Activated CD4-positive, alpha-beta T cell treated with anti-CD3 and anti-CD28 coated beads, Interleukin-2, amount 10 ng/mL, durations not matched to agents 7 days and 5 days (primary cell): ENCODE measurements at regions not wholly inside any gene's neighbourhood (a gene's known extent, or its start where the extent isn't known, plus 50 kb on each side); places are given as distances from the start of the nearest gene placed in this dataset.

Experiments used
- CTCF ChIA-PET: fragments of 350-600 bp; sonication (Branson Sonifier 250); formaldehyde crosslinking; loops from one replicate; lab custom pipeline; 2021; ENCODE audit warnings: antibody characterized with exemption; lab: Charles Lee
- POLR2A ChIA-PET: fragments of 350-600 bp; sonication (Branson Sonifier 250); formaldehyde crosslinking; loops from one replicate; lab custom pipeline; 2021; ENCODE audit warnings: antibody characterized with exemption; lab: Charles Lee
- DNase-seq: peaks from one replicate; pipeline ENCODE4 v3.0.0-alpha.2; 2020
- H3K27ac Mint-ChIP-seq: one replicate; pipeline ENCODE4 v1.8.0; 2021; ENCODE audit warnings: mild to moderate bottlenecking, moderate library complexity, mixed read lengths
- H3K27me3 Mint-ChIP-seq: one replicate; pipeline ENCODE4 v1.8.0; 2021; ENCODE audit warnings: mixed read lengths
- H3K36me3 Mint-ChIP-seq: one replicate; pipeline ENCODE4 v1.8.0; 2021; ENCODE audit warnings: low read depth, mixed read lengths
- H3K4me1 Mint-ChIP-seq: one replicate; pipeline ENCODE4 v1.8.0; 2021; ENCODE audit warnings: mixed read lengths
- H3K4me3 Mint-ChIP-seq: one replicate; pipeline ENCODE4 v1.8.0; 2021; ENCODE audit warnings: mild to moderate bottlenecking, moderate library complexity, mixed read lengths
- H3K9me3 Mint-ChIP-seq: one replicate; pipeline ENCODE4 v1.8.0; 2021; ENCODE audit warnings: mixed read lengths

DNA sequence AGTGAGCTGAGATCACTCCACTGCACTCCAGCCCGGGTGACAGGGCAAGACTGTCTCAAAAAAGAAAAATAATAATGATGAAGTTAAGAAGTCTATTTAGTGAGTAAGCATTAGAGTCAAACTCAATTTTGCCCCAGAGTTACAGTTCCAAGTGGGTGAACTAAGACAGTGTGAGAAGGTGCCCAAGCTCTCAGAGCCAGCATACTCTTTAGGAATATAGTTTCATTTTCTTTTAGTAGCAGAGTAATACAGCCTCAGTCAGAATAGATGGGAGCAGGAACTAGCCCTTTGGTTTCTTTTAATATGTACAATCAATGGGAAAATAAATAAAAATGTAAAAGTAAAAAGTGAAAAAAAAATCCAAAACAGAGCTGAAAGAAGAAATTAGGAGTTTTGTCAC, 87.0 kb upstream of the ADGRF1 start:
- no peak for DNase-seq
- no peak overlapping the region for H3K27ac Mint-ChIP-seq
- H3K4me1 Mint-ChIP-seq = no peaks in the 10 kb centered on the region
- POLR2A ChIA-PET = no interaction called here
- no peak overlapping the region for H3K4me3 Mint-ChIP-seq
- no peaks in the 10 kb centered on the region for H3K27me3 Mint-ChIP-seq
- H3K36me3 Mint-ChIP-seq = no peaks in the 10 kb centered on the region
- no peaks in the 10 kb centered on the region for H3K9me3 Mint-ChIP-seq
- CTCF ChIA-PET = interaction anchor here (0.6 kb wide), 2 partner anchors 157 to 193 kb away, joined by 3 read pairs; no protein-coding TSS in a partner anchor

DNA sequence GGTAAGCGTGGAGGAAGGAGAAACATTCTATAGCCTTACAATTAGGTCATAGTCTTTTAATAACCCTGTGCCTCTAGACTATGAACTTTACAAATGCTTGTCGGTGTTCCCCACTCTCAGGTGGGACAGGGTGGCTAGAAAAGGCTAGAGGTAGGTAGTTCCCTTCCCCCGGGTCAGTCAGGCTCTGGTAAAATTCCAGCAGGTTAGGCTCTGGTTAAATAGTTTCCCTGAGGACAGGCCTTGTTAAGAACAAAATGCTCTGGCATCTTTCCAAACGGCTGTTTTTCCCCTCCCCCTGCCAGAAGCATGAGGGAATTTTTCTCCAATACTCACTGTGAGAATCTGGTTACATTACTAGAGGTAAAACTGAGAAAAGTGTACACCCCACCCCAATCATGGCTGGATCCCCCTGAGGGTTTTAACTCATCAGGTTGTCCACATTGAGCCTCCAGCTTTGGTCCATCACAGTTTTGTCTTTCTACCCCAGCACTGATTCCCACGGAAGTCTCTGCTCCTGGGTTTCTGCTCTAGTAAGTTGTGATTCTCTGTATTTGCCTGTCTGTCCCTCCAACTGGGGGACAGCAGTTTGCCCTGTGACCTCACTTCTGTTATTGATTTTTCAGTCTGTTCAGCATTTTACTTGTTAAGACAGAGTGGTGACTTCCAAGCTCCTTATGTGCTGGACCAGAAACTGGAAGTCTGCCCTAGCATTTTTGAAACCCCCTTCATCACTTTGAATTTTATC, 84.7 kb upstream of the ADGRF1 start:
- POLR2A ChIA-PET = no interaction called here
- Mint-ChIP-seq H3K4me3 (no peak overlapping the region), H3K4me1 (no peaks in the 10 kb centered on the region), H3K27ac (no peak overlapping the region), H3K36me3 (no peaks in the 10 kb centered on the region), H3K9me3 (no peaks in the 10 kb centered on the region), H3K27me3 (no peaks in the 10 kb centered on the region)
- DNase-seq = no peak
- CTCF ChIA-PET = no interaction called here

DNA sequence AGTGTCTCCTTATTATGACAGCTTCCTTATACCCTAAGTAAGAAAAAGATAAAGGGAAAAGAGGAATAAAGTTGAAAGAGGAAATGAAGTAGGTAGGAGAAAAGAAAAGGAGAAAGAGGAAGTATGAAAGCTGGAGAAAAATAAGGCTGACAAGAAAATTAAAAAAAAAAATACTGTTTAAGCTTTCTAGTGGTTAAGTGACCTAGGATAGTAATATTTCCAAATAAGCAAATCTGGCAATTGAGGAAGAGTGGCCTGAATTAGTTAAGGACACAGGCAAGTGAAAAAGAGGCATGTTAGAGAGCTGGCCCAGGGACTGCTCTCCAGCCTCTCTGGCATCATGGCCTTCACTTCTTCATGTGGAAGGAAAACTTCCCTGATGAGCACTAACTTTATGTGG, 76.5 kb upstream of the ADGRF1 start:
- Mint-ChIP-seq H3K27ac (no peak overlapping the region), H3K36me3 (no peaks in the 10 kb centered on the region), H3K9me3 (no peaks in the 10 kb centered on the region), H3K4me3 (no peak overlapping the region), H3K4me1 (no peaks in the 10 kb centered on the region), H3K27me3 (no peaks in the 10 kb centered on the region)
- CTCF ChIA-PET = no interaction called here
- DNase-seq = no peak
- POLR2A ChIA-PET = no interaction called here

DNA sequence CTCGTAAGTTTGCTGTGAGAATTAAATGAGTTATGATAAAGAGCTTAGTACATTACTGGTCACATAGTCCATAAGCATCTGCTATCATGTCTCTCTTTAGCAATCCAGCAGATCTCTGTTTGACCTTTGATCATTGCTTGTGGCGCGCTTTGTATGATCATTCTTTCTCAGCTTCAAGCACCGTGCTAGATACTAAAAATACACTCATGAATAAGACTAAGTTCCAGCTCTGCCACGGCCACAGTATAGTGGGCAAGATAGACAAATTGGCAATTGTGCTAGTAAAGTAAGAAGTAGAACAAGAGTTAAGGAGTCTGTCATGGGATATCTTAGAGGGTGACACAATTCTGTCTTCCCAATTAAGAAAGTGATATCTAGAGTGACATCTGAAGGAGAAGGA, 75.2 kb upstream of the ADGRF1 start:
- Mint-ChIP-seq H3K4me1 (no peaks in the 10 kb centered on the region), H3K27ac (no peak overlapping the region), H3K9me3 (no peaks in the 10 kb centered on the region), H3K4me3 (no peak overlapping the region), H3K36me3 (no peaks in the 10 kb centered on the region), H3K27me3 (no peaks in the 10 kb centered on the region)
- POLR2A ChIA-PET = no interaction called here
- CTCF ChIA-PET = no interaction called here
- no peak for DNase-seq

DNA sequence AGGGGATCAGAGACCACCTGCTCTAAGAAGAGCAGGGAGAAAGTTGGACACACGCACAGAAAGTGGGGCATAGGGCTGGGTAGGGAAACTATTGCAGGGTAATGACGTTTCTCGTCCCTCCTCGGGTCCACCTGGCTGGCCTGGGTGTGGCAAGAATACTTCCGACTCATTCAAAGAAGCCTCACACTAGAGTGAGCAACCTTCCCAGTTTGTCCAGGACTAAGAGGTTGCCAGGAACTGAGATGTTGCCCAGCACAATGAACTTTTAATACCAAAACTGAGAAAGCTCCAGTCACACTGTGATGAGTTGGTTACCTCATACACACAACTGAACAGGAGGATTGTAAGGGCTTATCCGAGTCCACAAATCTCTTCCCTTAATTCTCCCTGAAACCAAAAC, 74.5 kb upstream of the ADGRF1 start:
- no peak overlapping the region for H3K27ac Mint-ChIP-seq
- H3K9me3 Mint-ChIP-seq = no peaks in the 10 kb centered on the region
- H3K4me1 Mint-ChIP-seq = no peaks in the 10 kb centered on the region
- H3K4me3 Mint-ChIP-seq = no peak overlapping the region
- CTCF ChIA-PET = no interaction called here
- POLR2A ChIA-PET = no interaction called here
- no peak for DNase-seq
- no peaks in the 10 kb centered on the region for H3K36me3 Mint-ChIP-seq
- H3K27me3 Mint-ChIP-seq = peaks cover 1% of the 10 kb centered on the region

DNA sequence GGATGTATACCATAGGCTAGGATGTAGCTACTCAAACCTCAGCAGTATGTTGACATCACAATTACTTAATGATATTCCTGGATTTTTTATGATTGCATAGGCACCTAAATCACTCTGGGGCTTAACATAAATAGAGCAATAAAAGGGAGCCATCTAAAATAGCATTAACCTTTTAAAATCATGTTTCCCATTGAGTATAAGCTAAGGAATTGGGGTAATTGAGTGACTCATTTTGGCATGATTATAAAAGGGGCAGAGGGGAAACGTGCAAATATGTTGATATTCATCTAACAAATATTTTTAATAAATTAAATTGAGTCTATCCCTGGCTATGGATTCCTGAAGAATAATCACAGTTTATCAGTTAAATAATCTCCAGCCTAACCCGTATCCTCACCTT, 74.0 kb upstream of the ADGRF1 start:
- H3K36me3 Mint-ChIP-seq = no peaks in the 10 kb centered on the region
- H3K4me3 Mint-ChIP-seq = no peak overlapping the region
- no peak for DNase-seq
- H3K4me1 Mint-ChIP-seq = no peaks in the 10 kb centered on the region
- H3K27me3 Mint-ChIP-seq = peaks cover 2% of the 10 kb centered on the region
- ChIA-PET POLR2A (no interaction called here), CTCF (no interaction called here)
- H3K9me3 Mint-ChIP-seq = no peaks in the 10 kb centered on the region
- no peak overlapping the region for H3K27ac Mint-ChIP-seq

DNA sequence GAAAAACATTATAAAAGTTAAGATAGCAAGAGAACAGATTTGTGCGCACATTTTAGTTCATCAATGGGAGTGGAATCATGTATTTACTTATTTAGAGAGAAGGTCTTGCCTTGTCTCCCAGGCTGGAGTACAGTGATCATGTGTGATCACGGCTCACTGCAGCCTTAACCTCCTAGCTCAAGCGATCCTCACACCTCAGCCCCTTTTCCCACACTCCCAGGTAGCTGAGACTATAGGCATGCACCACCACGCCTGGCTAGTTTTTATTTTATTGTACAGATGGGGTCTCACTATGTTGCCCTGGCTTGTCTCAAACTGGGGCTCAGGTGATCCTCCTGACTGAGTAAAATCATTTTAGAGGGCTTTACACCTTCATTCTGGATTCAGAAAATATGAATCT, 72.3 kb upstream of the ADGRF1 start:
- H3K27ac Mint-ChIP-seq = no peak overlapping the region

DNA sequence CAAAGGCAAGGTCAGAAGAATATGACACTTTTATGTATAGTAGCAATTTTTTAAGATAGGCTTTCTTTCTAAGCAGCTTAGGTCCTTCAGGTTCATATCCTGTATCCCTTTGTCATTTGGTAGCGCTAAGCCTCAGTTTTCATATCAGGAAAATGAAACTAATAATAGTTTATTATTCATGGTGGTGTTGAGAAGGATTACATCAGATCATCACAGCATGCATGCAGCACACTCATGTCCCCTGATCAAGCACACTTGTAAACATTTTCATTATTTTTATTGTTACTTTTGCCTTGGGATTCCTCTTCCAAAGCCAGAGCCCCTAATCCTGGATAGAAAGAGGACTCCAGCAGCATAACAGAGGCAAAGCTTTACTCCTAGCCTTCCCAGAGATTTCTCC, 70.2 kb upstream of the ADGRF1 start:
- H3K27me3 Mint-ChIP-seq = peaks cover 2% of the 10 kb centered on the region
- H3K27ac Mint-ChIP-seq = no peak overlapping the region
- DNase-seq = no peak
- no peak overlapping the region for H3K4me3 Mint-ChIP-seq
- ChIA-PET POLR2A (no interaction called here), CTCF (no interaction called here)
- H3K9me3 Mint-ChIP-seq = no peaks in the 10 kb centered on the region
- H3K4me1 Mint-ChIP-seq = no peaks in the 10 kb centered on the region
- H3K36me3 Mint-ChIP-seq = no peaks in the 10 kb centered on the region

More for the DNA sequence above, 72.3 kb upstream of the ADGRF1 start:
- ChIA-PET POLR2A (no interaction called here), CTCF (no interaction called here)
- H3K4me1 Mint-ChIP-seq = no peaks in the 10 kb centered on the region
- H3K27me3 Mint-ChIP-seq = peaks cover 2% of the 10 kb centered on the region
- DNase-seq = no peak
- no peaks in the 10 kb centered on the region for H3K36me3 Mint-ChIP-seq
- H3K9me3 Mint-ChIP-seq = no peaks in the 10 kb centered on the region
- H3K4me3 Mint-ChIP-seq = no peak overlapping the region

DNA sequence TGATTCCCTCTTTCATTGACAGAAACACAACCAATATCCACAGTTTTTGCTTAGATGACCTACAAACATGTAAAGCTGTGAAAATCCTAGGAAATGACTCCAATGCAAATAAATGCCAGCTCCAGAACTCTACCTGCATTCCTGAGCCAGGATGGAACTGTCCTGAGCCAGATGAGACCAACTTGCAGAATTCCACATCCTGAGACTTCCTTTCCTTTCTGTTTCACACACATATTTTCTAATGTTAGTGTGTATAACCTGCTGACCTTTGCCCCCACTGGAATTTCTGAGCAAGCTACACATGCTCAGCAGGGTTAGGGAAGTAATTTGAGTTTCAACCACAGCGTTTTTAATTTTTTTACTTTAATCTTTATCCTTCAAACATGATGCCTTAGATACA, 69.6 kb upstream of the ADGRF1 start:
- CTCF ChIA-PET = no interaction called here
- no peaks in the 10 kb centered on the region for H3K9me3 Mint-ChIP-seq
- peaks cover 2% of the 10 kb centered on the region for H3K27me3 Mint-ChIP-seq
- H3K4me1 Mint-ChIP-seq = no peaks in the 10 kb centered on the region
- DNase-seq = no peak
- H3K4me3 Mint-ChIP-seq = no peak overlapping the region
- H3K36me3 Mint-ChIP-seq = no peaks in the 10 kb centered on the region
- no peak overlapping the region for H3K27ac Mint-ChIP-seq
- POLR2A ChIA-PET = no interaction called here

DNA sequence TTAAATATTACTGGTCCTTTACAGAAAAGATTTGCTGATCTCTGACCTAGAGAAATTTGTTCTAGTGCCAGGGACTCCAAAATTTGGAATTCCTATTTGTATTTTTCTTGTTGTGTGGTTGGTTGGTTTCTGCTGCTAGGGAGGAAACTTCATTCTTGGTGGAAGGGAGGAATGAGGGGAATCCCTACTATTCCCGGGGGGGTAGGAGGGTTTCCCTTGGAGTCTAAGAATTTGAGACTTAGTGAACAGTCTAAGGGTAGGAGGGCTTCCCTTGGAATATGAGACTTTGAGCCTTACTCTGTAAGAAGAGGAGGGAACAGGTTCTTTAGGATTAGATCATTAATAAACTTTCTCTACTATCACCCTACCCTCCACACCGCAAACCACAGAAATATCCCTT, 67.1 kb upstream of the ADGRF1 start:
- ChIA-PET POLR2A (no interaction called here), CTCF (no interaction called here)
- no peak for DNase-seq
- H3K9me3 Mint-ChIP-seq = no peaks in the 10 kb centered on the region
- peaks cover 2% of the 10 kb centered on the region for H3K27me3 Mint-ChIP-seq
- no peaks in the 10 kb centered on the region for H3K4me1 Mint-ChIP-seq
- H3K27ac Mint-ChIP-seq = no peak overlapping the region
- no peak overlapping the region for H3K4me3 Mint-ChIP-seq
- no peaks in the 10 kb centered on the region for H3K36me3 Mint-ChIP-seq

DNA sequence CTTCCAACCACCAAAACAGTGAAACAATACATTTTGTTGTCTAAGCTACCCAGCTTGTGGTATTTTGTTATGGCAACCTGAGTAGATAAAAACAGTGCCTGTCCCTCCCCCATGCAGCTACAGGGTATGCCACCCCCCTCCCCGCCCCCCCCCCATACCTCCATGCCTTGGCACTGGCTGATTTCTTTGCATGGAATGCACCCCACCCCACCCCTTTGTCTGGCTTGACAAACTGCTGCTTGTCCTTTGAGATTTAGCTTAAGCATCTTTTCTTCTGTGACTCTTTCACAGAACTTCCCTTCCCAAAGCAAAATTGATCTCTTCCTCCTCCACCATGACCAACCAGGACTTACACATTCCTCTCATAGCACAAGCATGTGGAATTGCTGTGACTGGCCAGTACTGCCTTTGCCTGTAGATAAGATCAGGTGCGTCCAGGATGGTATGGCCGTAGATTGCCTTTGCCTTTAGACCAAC, 64.6 kb upstream of the ADGRF1 start:
- no peak overlapping the region for H3K27ac Mint-ChIP-seq
- peaks cover 2% of the 10 kb centered on the region for H3K27me3 Mint-ChIP-seq
- ChIA-PET CTCF (no interaction called here), POLR2A (no interaction called here)
- no peaks in the 10 kb centered on the region for H3K9me3 Mint-ChIP-seq
- no peak for DNase-seq
- no peaks in the 10 kb centered on the region for H3K4me1 Mint-ChIP-seq
- H3K36me3 Mint-ChIP-seq = no peaks in the 10 kb centered on the region
- H3K4me3 Mint-ChIP-seq = no peak overlapping the region

DNA sequence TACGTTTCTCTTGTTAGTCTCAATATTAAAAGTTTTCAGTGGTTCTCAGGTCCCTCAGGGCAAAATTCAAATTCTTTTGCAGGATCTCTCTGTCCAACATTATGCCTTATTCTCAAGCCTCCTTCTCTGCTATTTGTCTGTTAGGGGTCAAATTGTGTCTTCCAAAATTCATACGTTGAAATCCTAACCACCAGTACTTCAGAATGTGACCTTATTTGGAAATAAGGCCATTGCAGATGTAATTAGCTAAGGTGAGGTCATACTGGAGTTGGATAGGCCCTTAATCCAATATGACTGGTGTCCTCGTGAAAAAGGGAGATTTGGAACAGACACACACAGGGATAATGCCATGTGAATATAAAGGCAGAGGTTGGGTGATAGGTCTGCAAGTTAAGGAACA, 64.1 kb upstream of the ADGRF1 start:
- CTCF ChIA-PET = no interaction called here
- Mint-ChIP-seq H3K9me3 (no peaks in the 10 kb centered on the region), H3K27ac (no peak overlapping the region)

DNA sequence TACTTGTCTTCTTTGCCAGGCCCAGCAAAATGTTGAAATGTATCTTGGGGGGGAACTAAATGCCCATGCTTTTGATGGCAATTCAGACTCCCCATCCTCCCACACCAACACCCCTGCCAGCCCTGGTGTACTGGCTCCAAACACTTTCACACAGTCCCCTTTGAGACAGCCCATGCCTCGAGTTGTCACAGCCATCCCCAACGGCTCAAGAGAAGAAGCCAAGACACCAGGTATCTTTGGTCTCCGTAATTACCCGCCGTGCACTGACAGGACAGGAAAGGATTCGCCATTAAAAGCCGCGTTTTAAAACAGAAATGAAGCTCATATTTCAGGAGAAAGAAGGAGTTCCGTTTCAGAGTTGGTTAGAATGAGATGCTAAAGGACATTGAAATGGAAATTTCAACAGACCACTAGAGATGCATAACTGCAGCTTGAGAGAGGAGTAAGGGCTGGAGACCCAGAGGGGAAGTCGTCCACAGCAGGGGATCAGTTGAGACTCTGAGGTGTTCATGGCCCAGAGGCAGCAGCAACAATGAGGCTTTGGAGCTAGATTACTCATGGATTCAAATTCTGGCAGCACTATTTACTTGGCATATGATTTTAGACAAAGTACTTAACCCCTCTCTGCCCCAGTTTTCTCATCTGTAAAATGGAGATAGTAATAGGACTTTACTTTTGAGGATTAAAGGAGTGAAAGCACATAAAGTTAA, 63.5 kb upstream of the ADGRF1 start:
- Mint-ChIP-seq H3K27ac (no peak overlapping the region), H3K27me3 (no peaks in the 10 kb centered on the region), H3K36me3 (no peaks in the 10 kb centered on the region), H3K9me3 (no peaks in the 10 kb centered on the region), H3K4me3 (no peak overlapping the region), H3K4me1 (no peaks in the 10 kb centered on the region)
- DNase-seq = no peak
- POLR2A ChIA-PET = no interaction called here
- CTCF ChIA-PET = no interaction called here

More for the DNA sequence above, 64.1 kb upstream of the ADGRF1 start:
- no peaks in the 10 kb centered on the region for H3K4me1 Mint-ChIP-seq
- H3K27me3 Mint-ChIP-seq = no peaks in the 10 kb centered on the region
- no peak for DNase-seq
- POLR2A ChIA-PET = no interaction called here
- H3K36me3 Mint-ChIP-seq = no peaks in the 10 kb centered on the region
- H3K4me3 Mint-ChIP-seq = no peak overlapping the region
